HG03039 (cell line): ENCODE measurements at regions not wholly inside any gene's neighbourhood (a gene's known extent, or its start where the extent isn't known, plus 50 kb on each side); places are given as distances from the start of the nearest gene placed in this dataset.

Experiments
- ATAC-seq: cut with Tn5 transposase; IDR thresholded peaks from one replicate; pipeline ENCODE4 v1.9.1; 2021; ENCODE audit warnings: mild to moderate bottlenecking, moderate library complexity; ENCODE audit not compliant: unreplicated experiment

DNA sequence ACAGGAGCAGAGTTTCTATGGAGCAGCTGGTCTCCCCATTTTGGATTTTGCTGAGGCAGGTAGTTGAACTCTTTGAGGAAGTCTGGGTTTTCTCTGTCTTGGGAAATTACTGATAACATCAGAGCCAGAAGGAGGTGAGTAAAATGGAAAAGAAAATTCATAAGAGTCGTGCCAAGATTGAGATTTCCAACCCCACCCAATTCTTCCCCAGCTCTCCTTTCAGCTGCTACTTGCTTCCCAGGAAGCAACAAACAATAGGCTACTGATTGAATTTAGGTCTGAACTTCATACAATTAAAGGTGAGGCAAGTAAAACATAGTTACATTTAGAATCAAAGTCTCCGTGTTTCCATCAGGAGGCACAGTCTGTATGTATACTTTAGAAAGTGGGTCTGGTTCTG, 54.6 kb upstream of the EOLA2 start:
- ATAC-seq, result no peak

DNA sequence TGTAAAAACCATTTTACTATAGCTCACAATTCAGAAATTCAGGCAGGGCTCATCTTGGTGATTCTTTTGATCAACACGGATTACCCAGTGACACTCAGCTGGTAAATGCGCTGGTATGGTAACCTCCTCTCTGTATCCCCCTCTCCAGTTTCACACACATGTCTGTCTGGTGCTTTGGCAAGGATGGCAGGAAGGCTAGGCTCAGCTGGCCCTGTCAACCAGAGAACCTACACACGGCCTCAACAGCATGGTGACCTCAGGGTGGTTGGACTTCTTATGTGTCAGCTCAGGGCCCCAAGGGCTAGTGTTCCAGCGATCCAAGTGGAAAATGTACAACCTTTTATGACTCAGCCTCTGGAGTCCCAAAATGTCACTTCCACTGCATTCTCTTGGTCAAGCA, 55.7 kb upstream of the EOLA2 start:
- no peak for ATAC-seq

DNA sequence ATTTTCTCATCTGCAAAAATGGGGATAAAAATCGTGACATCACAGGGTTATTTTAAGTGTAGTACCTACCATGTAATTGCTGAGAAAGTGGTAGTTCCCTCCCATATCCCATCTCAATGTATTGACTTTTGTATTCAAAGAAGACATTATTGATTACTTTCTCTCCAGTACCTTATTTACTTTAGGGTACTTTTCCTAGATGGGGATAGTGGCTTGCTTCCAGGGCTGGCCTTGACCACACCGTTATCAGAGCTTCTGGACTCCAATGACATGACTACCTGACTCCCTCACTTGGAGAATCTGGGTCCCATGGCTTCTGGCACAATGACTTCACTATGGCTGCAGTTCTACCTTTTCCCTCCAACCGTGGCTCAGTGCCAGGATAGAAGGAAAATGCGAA, 58.2 kb upstream of the EOLA2 start:
- no peak for ATAC-seq

DNA sequence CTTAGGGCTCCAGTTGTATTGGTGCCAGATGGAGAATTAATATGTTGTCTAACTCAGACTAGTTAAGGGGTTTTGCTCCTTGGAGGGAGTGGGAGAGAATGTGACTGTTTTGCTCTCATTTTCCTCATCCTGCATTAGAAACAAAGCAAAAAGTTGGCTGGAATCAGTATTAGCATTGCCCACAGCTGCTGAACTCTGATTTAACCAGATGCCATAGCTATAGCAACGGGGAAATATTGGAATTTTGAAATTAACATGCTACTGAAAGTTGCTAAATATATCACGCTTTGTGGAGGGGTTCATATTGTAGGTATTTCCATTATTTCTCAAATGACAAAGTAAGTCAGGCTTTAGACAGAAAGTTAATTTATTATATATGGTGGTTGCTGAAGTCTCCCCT, 66.7 kb upstream of the EOLA2 start:
- ATAC-seq, result no peak

DNA sequence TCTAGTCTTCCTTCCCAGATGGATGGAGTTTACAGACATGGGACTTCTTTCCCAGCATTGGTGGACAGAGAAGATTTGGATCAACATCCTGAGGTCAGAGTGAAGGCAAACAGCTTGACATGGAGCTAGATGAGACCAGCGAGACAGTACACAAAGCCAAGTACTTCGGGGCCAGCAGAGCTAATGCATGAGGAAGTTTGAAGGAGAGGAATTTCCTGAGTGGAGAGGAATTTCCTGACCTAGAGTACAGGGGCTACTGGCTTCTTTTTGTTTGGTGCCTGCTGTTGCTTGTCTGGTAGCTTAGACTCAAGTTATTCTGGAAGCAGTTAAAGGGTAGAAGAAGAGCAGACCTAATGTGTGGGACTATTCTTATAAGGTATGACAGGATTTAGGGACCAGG, 69.1 kb upstream of the EOLA2 start:
- no peak for ATAC-seq

DNA sequence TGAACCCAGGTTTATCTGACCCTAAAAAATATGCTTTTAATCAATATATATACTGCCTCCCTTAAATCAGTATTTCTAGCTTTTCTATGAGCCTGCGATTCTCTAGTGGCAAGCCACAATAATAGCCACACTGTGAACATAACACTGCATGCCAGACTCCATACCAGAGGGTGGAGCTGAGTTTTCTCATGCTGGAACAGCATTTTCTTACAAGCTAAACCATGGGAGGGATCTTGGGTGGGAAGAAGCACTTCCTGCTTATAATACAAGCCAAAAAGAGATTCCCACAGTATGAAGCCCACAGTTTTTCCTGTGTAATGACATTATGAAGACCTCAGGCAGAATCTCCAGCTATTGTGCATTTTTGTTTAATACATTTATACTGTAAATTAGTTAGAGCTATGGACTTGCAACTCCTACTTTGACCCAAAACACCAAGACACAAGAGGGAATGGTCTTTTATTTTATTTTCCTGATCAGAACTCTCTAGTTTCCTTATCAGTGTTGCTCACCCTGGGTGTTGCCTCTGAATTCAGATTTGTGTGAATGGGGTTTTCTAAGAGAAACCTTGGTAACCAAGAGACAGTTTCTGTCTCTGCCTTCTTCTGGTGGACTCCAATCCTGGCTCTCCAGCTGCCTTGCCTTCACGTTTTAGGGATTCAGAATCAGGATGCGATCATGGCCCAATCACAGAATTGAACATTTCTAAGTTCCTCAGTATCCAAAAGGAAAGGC, 74.5 kb upstream of the EOLA2 start:
- no peak for ATAC-seq

DNA sequence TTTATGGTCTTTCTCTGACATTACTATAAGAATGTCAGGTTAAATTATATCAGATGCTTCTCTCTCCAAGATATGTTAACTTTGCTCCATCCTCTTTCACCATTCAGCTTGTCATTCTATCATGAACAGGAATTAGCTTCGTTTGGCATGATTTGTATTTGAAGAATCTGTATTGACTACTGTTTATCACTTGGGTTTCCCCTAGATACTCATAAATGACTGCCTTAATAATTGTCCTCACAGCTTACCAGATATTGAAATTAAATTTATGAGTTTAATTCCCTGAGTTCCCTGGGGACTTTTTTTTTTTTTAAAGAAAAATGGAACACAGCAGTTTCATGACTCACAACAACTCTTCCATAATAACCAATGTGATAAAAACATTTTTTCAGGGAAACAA, 76.2 kb upstream of the EOLA2 start:
- no peak for ATAC-seq

DNA sequence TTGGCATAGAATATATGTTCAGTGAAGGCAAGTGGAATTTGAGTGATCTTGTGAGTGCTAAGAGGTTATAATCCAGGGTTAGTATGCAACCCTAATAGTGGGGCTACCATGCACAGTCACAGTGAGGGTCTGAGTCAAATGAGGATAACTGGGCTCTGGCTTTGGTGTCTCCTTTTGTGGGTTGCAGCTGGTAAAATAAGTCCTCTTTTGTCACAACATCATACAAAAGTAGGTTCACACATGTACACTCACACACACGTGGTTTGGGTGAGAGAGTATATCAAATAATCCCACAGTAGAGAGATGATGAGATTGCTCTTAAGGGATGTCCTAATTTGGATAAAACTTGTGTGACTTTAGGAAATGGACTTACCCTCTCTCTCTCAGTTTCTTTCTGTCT, 79.6 kb upstream of the EOLA2 start:
- ATAC-seq, result no peak

DNA sequence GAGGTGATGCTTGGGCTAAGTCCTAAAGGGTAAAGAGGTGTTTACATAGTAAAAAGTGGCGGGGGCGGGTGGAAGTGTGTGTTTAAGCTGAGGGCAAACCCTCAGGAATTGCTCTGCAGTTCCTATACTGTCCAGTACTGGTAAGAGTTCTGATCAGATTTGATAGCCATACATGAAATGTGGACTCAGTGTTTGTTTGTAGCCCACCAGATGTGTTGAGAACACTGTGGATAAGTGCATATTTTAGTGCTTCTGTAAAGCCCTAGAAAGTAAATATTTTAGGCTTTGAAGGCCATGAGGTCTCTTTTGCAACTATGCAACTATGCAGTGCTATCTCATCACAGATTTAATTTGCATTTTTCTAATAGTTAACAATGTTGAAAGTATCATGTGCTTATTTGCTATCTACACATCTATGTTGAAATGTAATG, 80.7 kb upstream of the EOLA2 start:
- ATAC-seq, result no peak

DNA sequence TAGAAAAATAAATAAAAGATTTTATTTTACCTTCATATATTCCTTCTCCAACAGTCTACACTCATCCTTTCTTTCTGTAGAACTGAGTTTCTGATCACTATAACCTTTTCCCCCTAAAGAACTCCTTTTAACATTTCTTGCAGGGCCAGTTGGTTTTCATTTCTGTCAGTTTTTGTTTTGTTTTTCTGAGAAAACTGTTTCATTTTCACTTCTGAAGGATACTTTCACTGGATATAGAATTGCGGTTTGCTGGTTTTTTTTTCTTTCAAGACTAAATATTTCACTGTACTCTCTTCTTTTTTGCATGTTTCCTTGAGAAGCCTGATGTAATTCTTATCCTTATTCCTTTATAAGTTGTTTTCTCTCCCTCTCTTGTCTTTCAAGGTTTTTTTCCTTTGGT, 90.4 kb upstream of the EOLA2 start:
- ATAC-seq, result no peak

DNA sequence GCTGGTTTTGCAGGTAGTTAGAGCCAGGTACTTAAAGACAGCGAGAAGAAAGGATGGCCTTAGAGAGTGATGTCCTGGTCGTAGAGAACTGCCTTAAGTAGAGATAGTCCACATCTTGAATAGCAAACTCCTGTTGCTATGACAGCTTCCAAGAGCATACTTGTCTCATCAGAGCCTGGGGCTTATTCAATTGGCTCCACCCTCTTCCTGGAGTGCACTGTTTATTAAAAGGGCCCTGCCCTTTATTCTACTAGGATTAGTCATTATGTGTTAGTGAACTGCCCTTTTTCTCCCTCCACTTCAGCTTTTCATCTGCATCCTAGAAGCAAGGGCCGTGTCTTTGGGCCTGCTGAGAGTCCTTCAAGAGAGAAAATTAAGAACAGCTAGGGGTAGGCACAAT, 94.5 kb upstream of the EOLA2 start:
- ATAC-seq, result no peak

DNA sequence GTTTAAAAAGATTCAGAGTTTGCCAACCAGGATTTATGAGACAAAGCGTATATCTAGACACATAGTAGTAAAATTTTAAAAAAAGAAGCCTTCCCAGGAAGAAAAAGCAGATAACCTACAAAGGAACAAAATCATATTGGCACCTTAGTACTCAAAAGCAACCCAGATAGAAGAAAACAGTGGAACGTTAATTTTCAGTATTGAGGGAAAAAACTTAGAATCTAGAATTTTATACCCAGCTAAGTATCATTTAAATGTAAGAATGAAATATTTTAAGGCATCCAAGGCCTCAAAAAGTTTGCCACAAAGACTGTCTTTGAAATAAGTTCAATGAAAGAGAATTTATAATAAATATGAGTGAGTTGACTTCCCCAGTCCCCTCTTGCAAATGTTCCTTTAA, 96.5 kb upstream of the EOLA2 start:
- ATAC-seq, result no peak

DNA sequence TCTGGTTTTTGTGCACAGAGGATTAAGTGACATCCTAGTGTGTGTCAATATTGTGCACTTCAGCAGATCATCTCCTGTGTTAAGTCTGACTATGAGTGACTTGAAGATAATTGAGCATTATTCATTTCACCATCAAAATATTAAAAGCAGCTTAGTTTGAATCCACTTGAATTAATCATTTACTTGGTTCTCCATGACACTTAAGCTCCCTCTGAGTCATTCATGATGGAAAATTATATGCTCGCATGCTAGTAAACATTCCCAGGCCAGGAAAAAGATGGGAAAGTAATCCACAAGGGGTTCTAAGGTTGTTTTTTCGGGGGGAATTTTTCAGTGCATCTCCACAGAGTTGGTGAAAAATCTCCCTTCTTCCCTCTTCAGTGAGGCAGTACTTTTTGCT, 97.2 kb upstream of the EOLA2 start:
- ATAC-seq, result no peak

DNA sequence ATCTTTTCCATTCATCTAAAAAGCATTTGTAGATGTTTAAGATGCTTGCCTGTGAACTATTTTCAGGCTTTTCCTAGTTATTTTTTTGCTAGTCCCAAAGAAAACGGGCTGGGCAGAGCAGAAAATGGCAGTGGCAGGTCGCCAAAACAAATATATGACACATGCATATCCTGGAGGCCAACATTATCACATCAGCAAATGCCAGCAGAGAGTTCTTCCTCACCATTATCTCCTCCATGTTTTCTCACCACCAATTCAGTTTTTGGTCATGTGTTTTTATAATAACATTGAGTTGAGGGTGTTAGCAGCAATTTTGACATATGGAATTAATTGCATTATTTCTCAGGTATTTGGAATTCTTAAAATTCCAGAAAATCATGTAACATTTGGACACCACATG, 97.9 kb upstream of the EOLA2 start:
- ATAC-seq, result no peak

DNA sequence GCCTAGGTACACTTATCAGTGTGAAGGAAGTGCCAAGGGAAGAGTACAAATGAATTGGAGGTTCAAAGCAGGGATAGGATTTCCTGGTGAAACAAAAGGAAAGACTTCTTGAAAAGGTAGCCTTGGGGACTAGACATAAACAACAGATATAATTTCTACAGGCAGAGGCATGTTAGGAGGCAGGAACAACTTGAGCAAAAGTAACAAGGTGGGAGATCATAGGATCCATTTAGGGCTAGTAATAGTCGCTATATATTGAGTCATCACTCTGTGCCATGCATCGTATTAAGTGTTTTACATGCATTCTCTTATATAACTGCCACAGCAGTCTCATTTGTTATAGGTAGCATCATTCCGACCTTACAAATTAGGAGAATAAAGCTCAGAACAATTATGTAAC, 98.3 kb upstream of the EOLA2 start:
- ATAC-seq, result no peak

DNA sequence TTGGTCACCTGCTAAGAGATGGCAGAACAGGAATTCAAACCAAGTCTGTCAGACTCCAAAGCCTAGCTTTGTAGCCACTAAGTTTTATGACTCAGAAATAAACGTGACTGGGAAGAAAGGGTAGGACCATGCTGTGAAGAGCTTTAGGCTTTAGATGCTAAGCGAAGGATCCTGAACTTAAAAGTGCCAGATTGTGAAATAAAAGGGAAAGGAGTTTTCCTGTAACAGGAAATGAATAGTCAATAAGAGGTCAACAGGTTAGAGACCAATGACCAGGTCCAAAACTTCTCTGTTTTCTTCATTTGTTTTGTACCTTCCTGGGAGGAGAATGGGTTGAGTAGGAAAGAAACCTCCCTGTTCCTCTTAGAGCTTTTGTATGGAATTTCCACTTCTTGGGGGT, 98.8 kb upstream of the EOLA2 start:
- no peak for ATAC-seq

DNA sequence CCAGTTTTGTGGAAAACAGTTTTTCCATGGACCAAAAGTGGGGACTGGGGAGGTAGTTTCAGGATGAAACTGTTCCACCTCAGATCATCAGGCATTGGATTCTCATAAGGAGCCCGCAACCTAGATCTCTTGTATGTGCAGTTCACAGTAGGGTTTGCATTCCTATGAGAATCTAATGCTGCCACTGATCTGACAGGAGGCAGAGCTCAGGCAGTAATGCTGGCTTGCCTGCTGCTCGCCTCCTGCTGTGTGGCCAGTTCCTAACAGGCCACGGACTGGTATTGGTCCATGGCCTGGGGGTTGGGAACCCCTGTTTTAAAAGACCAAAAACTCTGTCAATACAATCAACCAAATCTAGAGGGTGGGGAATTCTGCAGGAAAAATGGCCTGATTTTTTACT, 100.0 kb upstream of the EOLA2 start:
- no peak for ATAC-seq

DNA sequence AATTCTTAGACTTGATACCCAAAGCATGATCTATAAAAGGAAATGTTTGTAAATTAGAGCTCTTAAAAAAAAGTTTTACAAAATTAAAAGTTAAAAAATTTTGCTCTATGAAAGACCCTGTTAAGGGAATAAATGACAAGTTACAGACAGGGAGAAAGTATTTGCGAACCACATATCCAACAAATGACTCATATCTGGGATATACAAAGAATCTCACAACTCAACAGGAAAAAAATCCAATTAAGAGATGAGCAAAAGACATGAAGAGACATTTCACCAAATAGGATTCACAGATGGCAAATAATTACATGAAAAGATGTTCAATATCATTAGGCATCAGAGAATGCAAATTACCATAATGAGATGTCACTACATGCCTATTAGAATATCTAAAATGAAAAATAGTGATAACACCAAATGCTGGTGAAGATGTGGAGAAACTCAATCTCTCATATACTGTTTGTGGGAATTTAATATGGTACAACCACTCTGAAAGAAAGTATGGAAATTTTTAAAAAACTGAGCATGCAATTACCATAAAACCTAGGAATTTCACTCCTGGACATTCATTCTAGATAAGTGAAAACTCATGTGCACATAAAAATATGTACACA, 100.8 kb upstream of the EOLA2 start:
- no peak for ATAC-seq

DNA sequence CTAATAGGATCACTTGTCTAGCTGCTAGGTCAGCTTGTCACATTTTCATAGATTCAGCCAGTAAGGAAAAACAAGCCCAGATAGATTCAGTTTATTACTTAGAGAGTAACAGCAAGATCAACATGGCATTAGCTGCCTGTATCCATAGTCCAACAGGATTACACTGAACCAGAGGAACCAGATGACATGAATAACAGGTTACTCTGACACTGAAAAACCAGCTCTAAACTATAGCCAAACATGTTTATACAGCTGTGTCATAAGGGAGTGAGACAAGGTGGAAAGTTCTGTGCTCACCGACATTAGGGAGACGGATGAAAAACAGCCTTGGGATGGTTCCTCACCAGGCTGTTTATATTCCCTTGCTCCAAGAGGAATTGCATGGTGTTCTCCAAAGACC, 102.9 kb upstream of the EOLA2 start:
- ATAC-seq, result no peak

DNA sequence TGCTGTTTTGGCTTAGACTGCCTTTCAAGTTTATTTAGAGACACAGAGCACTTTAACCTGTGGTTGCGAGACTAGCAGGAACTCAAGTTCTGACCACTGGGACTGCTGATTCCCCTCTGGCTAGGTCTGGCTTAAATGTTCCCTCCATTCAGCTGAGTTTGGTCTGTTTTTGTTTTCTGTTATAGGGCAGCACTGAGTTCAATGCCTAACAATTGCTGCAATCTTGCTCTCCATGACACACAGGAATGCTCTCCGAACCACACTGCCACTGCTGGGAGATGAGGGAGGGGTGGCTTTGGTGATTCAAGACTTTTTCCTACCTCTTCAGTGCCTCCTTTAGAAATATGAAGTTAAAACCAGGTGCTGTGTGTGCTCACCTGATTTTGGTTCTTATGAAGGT, 106.3 kb upstream of the EOLA2 start:
- no peak for ATAC-seq

DNA sequence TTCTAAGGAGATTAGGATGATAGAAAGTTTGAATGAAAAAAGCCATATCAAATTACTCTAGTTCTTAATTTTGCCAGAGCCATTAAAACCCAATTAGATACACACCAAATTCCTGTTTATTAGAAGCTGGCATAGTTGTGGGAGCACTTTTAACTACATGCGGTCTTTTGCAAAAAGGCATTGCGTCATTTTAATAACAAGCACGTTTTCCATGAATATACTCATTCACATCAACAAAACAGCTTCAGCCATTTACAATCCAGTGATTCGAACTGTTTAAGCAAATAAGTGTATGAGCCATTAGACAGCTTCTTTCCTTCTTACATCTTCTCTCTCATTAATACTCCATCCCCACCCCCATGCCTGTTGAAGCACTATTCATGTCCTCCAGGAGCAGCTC, 109.5 kb upstream of the EOLA2 start:
- no peak for ATAC-seq

DNA sequence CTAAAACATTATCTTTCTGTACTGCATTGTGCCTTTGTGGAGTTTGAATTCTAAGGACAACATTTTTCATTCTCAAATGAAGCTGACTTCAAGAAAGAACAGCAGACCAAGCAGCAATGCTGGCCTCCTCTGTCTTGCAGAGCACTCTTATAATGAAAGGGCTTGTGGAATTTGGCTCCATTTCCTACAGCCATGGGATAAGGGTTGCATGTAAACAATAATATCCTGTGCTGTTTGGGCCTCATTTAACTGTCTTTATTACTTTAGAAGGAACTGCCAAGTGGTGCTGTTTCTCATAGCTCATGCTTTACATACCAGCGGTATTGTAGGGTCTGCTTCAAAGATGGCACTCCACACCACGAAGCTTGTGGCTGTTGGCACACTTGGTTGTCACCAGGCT, 111.4 kb upstream of the EOLA2 start:
- no peak for ATAC-seq

DNA sequence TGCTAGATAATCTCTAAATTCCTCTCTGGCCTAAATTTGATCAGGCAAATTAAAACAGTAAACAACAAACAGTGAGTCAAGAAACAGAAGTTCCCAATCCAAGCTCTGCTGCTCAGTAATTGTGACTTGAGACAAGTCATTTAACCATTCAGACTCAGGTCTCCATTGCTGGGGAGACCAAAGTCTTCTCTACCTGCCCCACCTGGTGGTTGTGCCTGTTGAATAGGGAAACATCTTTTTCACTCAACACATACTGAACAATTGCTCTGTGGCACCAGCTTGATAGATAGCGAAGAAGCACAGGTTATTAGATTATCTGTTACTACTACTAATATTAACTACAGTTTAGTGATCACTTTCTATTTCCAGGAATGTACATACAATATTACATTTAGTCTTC, 112.1 kb upstream of the EOLA2 start:
- ATAC-seq, result no peak
